ENCODE measurements at regions not wholly inside any gene's neighbourhood (a gene's known extent, or its start where the extent isn't known, plus 50 kb on each side); places are given as distances from the start of the nearest gene placed in this dataset.

DNA sequence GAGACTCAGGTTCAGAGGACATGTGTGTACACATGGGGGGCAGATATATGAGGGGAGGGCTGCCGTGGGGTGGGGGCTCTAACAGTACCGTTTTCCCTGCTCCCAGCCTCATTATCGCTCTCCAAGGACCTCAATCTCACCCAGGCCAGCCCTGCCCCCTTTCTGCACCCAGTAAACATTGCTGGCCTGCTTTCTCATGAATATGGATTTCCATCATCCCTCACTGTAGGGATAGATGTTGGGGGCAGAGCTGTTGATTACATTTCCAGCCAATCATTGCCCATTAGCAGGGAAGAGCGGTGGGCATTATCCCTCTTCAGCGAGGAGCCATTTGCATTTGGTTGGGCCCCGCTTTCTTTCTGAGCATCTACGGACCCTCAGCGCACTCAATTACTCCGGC lies 273.8 kb downstream of the RPS6KC1 start:
- H3K9ac ChIP-seq (ENCODE audit: control insufficient read depth, extremely low read depth, insufficient read depth, low read length) = no peak overlapping the region
- no peaks in the 10 kb centered on the region for H3K9me1 ChIP-seq (ENCODE audit: control insufficient read depth, extremely low read depth, insufficient read depth, low read length)
- H3K4me3 ChIP-seq (ENCODE audit: control insufficient read depth in 2 of 3, extremely low read depth in 1 of 3, insufficient read depth in 2 of 3, low read depth in 1 of 3, low read length in 3 of 3) = no peak overlapping the region
- dilution Hi-C loops (cut with MboI; ENCODE audit: extremely low pct_ligation_motif_present, low sequenced_read_pairs) = no loop called here
- DNase-seq (ENCODE audit: low read depth, low spot score) (no peak), FAIRE-seq (no peak)
- no peaks in the 10 kb centered on the region for H3K27me3 ChIP-seq (ENCODE audit: control insufficient read depth, extremely low read depth, insufficient read depth, low read length)
- peaks cover 6% of the 10 kb centered on the region for H3K4me1 ChIP-seq (ENCODE audit: control insufficient read depth, extremely low read depth, insufficient read depth, low read length)
- no peak for TF ChIP-seq EZH2 (IDR thresholded peaks at IDR 0.05; ENCODE audit: low read length)
- TF ChIP-seq, protein P1, sequence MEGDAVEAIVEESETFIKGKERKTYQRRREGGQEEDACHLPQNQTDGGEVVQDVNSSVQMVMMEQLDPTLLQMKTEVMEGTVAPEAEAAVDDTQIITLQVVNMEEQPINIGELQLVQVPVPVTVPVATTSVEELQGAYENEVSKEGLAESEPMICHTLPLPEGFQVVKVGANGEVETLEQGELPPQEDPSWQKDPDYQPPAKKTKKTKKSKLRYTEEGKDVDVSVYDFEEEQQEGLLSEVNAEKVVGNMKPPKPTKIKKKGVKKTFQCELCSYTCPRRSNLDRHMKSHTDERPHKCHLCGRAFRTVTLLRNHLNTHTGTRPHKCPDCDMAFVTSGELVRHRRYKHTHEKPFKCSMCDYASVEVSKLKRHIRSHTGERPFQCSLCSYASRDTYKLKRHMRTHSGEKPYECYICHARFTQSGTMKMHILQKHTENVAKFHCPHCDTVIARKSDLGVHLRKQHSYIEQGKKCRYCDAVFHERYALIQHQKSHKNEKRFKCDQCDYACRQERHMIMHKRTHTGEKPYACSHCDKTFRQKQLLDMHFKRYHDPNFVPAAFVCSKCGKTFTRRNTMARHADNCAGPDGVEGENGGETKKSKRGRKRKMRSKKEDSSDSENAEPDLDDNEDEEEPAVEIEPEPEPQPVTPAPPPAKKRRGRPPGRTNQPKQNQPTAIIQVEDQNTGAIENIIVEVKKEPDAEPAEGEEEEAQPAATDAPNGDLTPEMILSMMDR (optimal IDR thresholded peaks at IDR 0.05 in 1 of 3, IDR thresholded peaks at IDR 0.05 in 1 of 3, conservative IDR thresholded peaks at IDR 0.05 in 1 of 3; ENCODE audit: extremely low read depth in 1 of 3, insufficient read depth in 2 of 3, low read length in 3 of 3) = no peak
- no peaks in the 10 kb centered on the region for H3K9me3 ChIP-seq (ENCODE audit: control insufficient read depth, low read depth, low read length)
- H4K20me1 ChIP-seq (ENCODE audit: control insufficient read depth, extremely low read depth, insufficient read depth, low read length) = no peaks in the 10 kb centered on the region
- no peak overlapping the region for H2AFZ ChIP-seq (ENCODE audit: control insufficient read depth, low read length)
- H3K36me3 ChIP-seq (ENCODE audit: control insufficient read depth in 2 of 2, extremely low read depth in 1 of 2, insufficient read depth in 2 of 2, low read length in 2 of 2) = no peaks in the 10 kb centered on the region
- no peak overlapping the region for H3K4me2 ChIP-seq (ENCODE audit: control insufficient read depth, extremely low read depth, insufficient read depth, low read depth, low read length)
- H3K27ac ChIP-seq (ENCODE audit: control insufficient read depth, insufficient read depth, low read length) = no peak overlapping the region
- no peaks in the 10 kb centered on the region for H3K79me2 ChIP-seq (ENCODE audit: control insufficient read depth, insufficient read depth, low read length)

DNA sequence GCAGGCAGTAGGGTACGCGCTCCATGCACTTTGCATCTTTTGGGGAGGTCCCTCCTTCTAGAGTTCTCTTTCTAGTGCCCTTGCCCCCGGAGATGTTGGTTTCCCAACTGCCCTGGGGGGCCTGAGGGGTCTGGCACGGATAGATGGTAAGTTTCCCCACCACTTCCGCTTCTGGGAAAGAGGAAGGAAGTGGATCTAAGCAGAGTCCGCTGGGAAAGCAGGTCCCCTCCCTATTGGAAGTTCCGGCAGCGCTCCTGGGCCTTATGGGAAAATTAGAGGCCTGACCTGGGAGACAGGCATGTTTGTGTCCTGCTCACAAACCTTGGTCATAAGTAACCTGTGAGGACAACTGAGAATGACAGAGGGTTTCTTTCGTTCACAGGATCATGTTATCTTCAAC lies 274.4 kb downstream of the RPS6KC1 start:
- no peak for FAIRE-seq
- Histone ChIP-seq H3K36me3 (ENCODE audit: control insufficient read depth in 2 of 2, extremely low read depth in 1 of 2, insufficient read depth in 2 of 2, low read length in 2 of 2) (no peaks in the 10 kb centered on the region), H3K4me2 (ENCODE audit: control insufficient read depth, extremely low read depth, insufficient read depth, low read depth, low read length) (no peak overlapping the region), H2AFZ (ENCODE audit: control insufficient read depth, low read length) (no peak overlapping the region), H4K20me1 (ENCODE audit: control insufficient read depth, extremely low read depth, insufficient read depth, low read length) (no peaks in the 10 kb centered on the region), H3K4me1 (ENCODE audit: control insufficient read depth, extremely low read depth, insufficient read depth, low read length) (peaks cover 6% of the 10 kb centered on the region), H3K9me3 (ENCODE audit: control insufficient read depth, low read depth, low read length) (no peaks in the 10 kb centered on the region), H3K9me1 (ENCODE audit: control insufficient read depth, extremely low read depth, insufficient read depth, low read length) (no peaks in the 10 kb centered on the region), H3K4me3 (ENCODE audit: control insufficient read depth in 2 of 3, extremely low read depth in 1 of 3, insufficient read depth in 2 of 3, low read depth in 1 of 3, low read length in 3 of 3) (no peak overlapping the region), H3K27me3 (ENCODE audit: control insufficient read depth, extremely low read depth, insufficient read depth, low read length) (no peaks in the 10 kb centered on the region), H3K79me2 (ENCODE audit: control insufficient read depth, insufficient read depth, low read length) (no peaks in the 10 kb centered on the region), H3K27ac (ENCODE audit: control insufficient read depth, insufficient read depth, low read length) (no peak overlapping the region), H3K9ac (ENCODE audit: control insufficient read depth, extremely low read depth, insufficient read depth, low read length) (no peak overlapping the region)
- no peak for TF ChIP-seq EZH2 (IDR thresholded peaks at IDR 0.05; ENCODE audit: low read length)
- TF ChIP-seq, protein P1 (optimal IDR thresholded peaks at IDR 0.05 in 1 of 3, IDR thresholded peaks at IDR 0.05 in 1 of 3, conservative IDR thresholded peaks at IDR 0.05 in 1 of 3; ENCODE audit: extremely low read depth in 1 of 3, insufficient read depth in 2 of 3, low read length in 3 of 3) = no peak
- dilution Hi-C loops (cut with MboI; ENCODE audit: extremely low pct_ligation_motif_present, low sequenced_read_pairs) = no loop called here
- DNase-seq (ENCODE audit: low read depth, low spot score) = no peak
